Stimulated activated naive CD8-positive, alpha-beta T cell treated with anti-CD3 and anti-CD28 coated beads, Interleukin-15, Interleukin-2, amounts not matched to agents 100 ng/mL and 50 ng/mL, for 24 hours (primary cell): ENCODE measurements at regions not wholly inside any gene's neighbourhood (a gene's known extent, or its start where the extent isn't known, plus 50 kb on each side); places are given as distances from the start of the nearest gene placed in this dataset.

ENCODE experiments used
- H3K27ac Mint-ChIP-seq: one replicate; pipeline ENCODE4 v1.8.0; 2021; ENCODE audit warnings: mild to moderate bottlenecking, mixed read lengths
- H3K27me3 Mint-ChIP-seq: one replicate; pipeline ENCODE4 v1.8.0; 2021; ENCODE audit warnings: mixed read lengths
- H3K36me3 Mint-ChIP-seq: one replicate; pipeline ENCODE4 v1.8.0; 2021; ENCODE audit warnings: low read depth, mixed read lengths
- H3K4me1 Mint-ChIP-seq: one replicate; pipeline ENCODE4 v1.8.0; 2021; ENCODE audit warnings: low read depth, mixed read lengths
- H3K4me3 Mint-ChIP-seq: one replicate; pipeline ENCODE4 v1.8.0; 2021; ENCODE audit warnings: mild to moderate bottlenecking, mixed read lengths
- H3K9me3 Mint-ChIP-seq: one replicate; pipeline ENCODE4 v1.8.0; 2021; ENCODE audit warnings: mixed read lengths

GRCh38 chr12:47548401-47548800, 157.4 kb downstream of the RPAP3 start:
- Mint-ChIP-seq H3K9me3 (peaks cover 6% of the 10 kb centered on the region), H3K27ac (no peak overlapping the region), H3K27me3 (no peaks in the 10 kb centered on the region), H3K36me3 (peaks cover 6% of the 10 kb centered on the region), H3K4me3 (no peak overlapping the region), H3K4me1 (peaks cover 16% of the 10 kb centered on the region)

DNA sequence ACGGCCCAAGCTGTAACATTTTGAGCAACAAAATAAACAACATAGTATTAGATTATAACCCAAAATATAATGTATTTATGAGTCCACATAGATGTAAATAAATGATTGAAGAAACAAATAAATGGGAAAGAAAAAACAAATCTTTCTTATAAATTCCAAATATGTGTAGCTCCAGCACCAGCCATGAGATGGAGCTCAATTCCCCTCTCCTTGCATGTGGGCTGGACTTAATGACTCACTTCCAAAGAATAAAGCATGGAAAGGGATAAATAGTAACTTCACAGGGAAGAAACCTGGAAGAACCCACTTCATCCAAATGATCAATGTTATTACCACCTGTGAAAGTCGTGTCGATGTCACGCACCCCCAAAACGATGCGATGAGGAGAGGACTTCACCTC, 158.8 kb downstream of the RPAP3 start:
- peaks cover 16% of the 10 kb centered on the region for H3K4me1 Mint-ChIP-seq
- H3K4me3 Mint-ChIP-seq: no peak overlapping the region
- H3K27ac Mint-ChIP-seq: no peak overlapping the region
- H3K27me3 Mint-ChIP-seq: no peaks in the 10 kb centered on the region
- H3K9me3 Mint-ChIP-seq: no peaks in the 10 kb centered on the region
- H3K36me3 Mint-ChIP-seq: no peaks in the 10 kb centered on the region

DNA sequence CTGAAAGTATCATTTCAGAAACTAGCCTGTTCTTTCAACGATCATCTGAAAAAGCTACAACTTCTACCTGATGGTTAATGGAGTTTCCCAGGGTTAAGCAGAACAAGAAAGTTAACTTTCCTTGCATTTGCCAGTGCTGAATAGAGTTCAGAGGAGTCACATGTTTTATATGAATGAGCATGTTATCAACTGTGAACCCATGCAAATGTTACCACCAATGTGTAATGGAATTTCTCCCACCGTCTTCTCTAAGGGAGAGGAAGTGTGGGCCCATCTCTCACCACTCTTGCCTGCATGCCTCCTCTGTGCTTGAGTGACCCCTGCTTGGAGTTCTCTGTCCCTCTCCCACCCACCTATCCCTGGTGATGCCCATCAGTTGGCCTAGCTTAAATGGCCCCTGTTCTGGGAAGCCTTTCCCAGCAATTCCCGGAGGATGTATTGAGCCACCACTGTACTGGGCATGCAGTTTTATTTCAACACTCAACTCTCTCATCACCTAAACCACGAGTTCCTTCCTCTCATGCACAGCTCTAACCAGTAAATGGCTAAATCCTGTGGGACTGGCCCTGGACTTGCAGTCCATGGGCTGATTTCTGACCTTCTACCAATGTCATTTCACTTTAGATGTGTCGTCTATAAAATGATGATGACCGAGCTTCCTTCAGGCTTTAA, 159.8 kb downstream of the RPAP3 start:
- no peak overlapping the region for H3K4me3 Mint-ChIP-seq
- no peak overlapping the region for H3K27ac Mint-ChIP-seq
- no peaks in the 10 kb centered on the region for H3K27me3 Mint-ChIP-seq
- no peaks in the 10 kb centered on the region for H3K36me3 Mint-ChIP-seq
- H3K9me3 Mint-ChIP-seq: no peaks in the 10 kb centered on the region
- peaks cover 16% of the 10 kb centered on the region for H3K4me1 Mint-ChIP-seq

DNA sequence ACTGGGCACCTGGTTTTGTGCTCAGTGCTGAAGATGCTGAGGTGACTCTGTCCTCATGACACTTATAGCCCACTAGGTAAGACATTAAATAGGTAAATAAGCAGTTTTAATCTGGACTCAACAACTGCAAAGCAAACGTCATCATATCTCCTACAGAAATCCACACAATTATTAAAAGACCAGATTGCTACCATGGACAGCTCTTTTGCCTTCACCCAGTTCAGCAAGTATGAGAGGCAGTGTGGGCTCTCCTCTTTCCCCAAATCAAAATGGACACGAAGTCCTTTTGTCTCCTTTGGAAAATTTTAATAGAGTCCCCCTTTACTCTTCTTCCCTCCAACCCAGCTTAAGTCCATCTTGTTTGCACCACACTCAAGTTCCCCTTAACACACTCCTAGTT, 171.1 kb downstream of the RPAP3 start:
- Mint-ChIP-seq H3K4me1 (peaks cover 6% of the 10 kb centered on the region), H3K4me3 (no peak overlapping the region), H3K36me3 (no peaks in the 10 kb centered on the region), H3K27me3 (peaks cover 15% of the 10 kb centered on the region), H3K9me3 (peaks cover 21% of the 10 kb centered on the region), H3K27ac (no peak overlapping the region)

GRCh38 chr12:47530050-47530449, 175.8 kb downstream of the RPAP3 start:
- no peaks in the 10 kb centered on the region for H3K4me1 Mint-ChIP-seq
- H3K9me3 Mint-ChIP-seq: peaks cover 33% of the 10 kb centered on the region
- peaks cover 19% of the 10 kb centered on the region for H3K27me3 Mint-ChIP-seq
- peaks cover 6% of the 10 kb centered on the region for H3K36me3 Mint-ChIP-seq
- no peak overlapping the region for H3K4me3 Mint-ChIP-seq
- H3K27ac Mint-ChIP-seq: no peak overlapping the region

DNA sequence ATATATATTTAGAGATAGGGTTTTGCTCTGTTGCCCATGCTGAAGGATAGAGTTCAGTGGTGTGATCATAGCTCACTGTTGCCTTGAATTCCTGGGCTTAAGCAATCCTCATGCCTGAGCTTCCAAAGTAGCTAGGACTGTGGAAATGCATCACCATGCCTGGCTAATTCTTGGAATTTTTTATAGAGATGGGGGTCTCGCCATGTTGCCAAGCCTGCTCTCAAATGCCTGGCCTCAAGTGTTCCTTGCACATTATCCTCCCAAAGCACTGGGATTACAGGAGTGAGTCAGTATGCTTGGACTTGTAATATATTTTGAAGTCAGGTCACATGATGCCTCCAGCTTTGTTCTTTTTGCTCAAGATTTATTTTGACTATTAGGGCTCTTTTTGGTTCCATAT, 178.0 kb downstream of the RPAP3 start:
- Mint-ChIP-seq H3K4me3 (no peak overlapping the region), H3K27me3 (peaks cover 7% of the 10 kb centered on the region), H3K9me3 (peaks cover 33% of the 10 kb centered on the region), H3K4me1 (no peaks in the 10 kb centered on the region), H3K27ac (no peak overlapping the region), H3K36me3 (peaks cover 6% of the 10 kb centered on the region)

DNA sequence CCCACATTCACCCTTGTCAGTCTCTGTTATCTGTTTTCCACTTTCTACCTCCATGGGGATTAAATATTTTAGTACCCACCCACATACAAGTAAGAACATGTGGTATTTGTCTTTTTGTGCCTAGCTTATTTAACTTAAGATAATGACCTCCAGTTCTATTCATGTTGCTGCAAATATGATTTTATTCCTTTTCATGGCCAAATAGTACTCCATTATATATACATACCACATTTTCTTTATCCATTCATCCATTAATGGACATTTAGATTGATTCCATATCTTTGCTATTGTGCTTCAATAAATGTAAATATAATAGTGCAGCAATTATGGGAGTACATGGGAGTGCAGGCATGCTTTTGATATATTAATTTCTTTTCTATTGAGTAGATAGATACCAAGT, 185.8 kb downstream of the RPAP3 start:
- peaks cover 25% of the 10 kb centered on the region for H3K9me3 Mint-ChIP-seq
- H3K27me3 Mint-ChIP-seq: no peaks in the 10 kb centered on the region
- no peaks in the 10 kb centered on the region for H3K4me1 Mint-ChIP-seq
- H3K27ac Mint-ChIP-seq: no peak overlapping the region
- no peak overlapping the region for H3K4me3 Mint-ChIP-seq
- H3K36me3 Mint-ChIP-seq: peaks cover 10% of the 10 kb centered on the region

DNA sequence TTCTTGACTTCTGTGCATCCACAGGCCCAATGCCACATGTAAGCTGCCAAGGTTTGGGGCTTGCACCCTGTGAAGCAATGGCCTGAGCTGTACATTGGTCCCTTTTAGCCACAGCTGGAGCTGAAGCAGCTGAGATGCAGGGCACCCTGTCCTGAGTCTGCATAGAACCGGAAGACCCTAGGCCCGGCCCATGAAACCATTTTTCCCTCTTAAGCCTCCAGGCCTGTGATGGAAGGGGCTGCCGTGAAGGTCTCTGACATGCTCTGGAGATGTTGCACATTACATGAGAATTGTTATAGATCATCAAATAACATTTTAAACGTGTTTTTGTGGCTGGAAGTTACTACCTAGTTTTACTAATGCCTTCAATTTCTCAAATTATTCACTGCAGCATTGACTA, 188.7 kb downstream of the RPAP3 start:
- H3K27me3 Mint-ChIP-seq: no peaks in the 10 kb centered on the region
- no peaks in the 10 kb centered on the region for H3K4me1 Mint-ChIP-seq
- peaks cover 16% of the 10 kb centered on the region for H3K36me3 Mint-ChIP-seq
- no peak overlapping the region for H3K27ac Mint-ChIP-seq
- peaks cover 40% of the 10 kb centered on the region for H3K9me3 Mint-ChIP-seq
- no peak overlapping the region for H3K4me3 Mint-ChIP-seq

- H3K36me3 Mint-ChIP-seq: peaks cover 1% of the 10 kb centered on the region
- H3K27ac Mint-ChIP-seq: no peak overlapping the region
- H3K27me3 Mint-ChIP-seq: no peaks in the 10 kb centered on the region
- peaks cover 11% of the 10 kb centered on the region for H3K4me1 Mint-ChIP-seq
- H3K4me3 Mint-ChIP-seq: no peak overlapping the region
- H3K9me3 Mint-ChIP-seq: peaks cover 14% of the 10 kb centered on the region
Observed at GRCh38 chr12:47509398-47509851, 196.4 kb downstream of the RPAP3 start.

DNA sequence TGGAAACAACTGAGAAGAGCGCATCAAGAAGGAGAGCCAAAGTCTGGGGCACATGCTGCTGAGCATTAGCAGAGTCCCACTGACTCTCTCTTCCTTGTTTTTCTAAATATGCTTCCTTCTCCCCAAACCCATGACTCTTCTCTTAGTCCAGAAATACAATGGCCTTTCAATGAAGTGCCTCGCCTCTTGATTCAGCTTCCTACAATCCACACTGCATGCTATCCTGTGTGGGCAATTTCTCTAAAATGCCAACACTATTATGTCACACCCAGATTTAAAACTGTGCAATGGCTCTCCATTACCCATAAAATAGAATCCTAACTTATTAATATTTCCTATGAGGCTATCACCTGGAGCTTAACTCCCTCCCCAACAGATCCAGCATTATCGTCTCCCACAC, 198.6 kb downstream of the RPAP3 start:
- Mint-ChIP-seq H3K27me3 (no peaks in the 10 kb centered on the region), H3K4me1 (peaks cover 20% of the 10 kb centered on the region), H3K36me3 (no peaks in the 10 kb centered on the region), H3K4me3 (no peak overlapping the region), H3K27ac (no peak overlapping the region), H3K9me3 (peaks cover 5% of the 10 kb centered on the region)

- Mint-ChIP-seq H3K4me3 (no peak overlapping the region), H3K4me1 (peaks cover 20% of the 10 kb centered on the region), H3K36me3 (no peaks in the 10 kb centered on the region), H3K27ac (no peak overlapping the region), H3K9me3 (peaks cover 5% of the 10 kb centered on the region), H3K27me3 (no peaks in the 10 kb centered on the region)
Observed at GRCh38 chr12:47504775-47505446, 200.9 kb downstream of the RPAP3 start.

- Mint-ChIP-seq H3K9me3 (peaks cover 5% of the 10 kb centered on the region), H3K4me3 (no peak overlapping the region), H3K36me3 (no peaks in the 10 kb centered on the region), H3K27ac (no peak overlapping the region), H3K4me1 (peaks cover under 1% of the 10 kb centered on the region), H3K27me3 (peaks cover 3% of the 10 kb centered on the region)
Observed at GRCh38 chr12:47493801-47494200, 212.0 kb downstream of the RPAP3 start.

DNA sequence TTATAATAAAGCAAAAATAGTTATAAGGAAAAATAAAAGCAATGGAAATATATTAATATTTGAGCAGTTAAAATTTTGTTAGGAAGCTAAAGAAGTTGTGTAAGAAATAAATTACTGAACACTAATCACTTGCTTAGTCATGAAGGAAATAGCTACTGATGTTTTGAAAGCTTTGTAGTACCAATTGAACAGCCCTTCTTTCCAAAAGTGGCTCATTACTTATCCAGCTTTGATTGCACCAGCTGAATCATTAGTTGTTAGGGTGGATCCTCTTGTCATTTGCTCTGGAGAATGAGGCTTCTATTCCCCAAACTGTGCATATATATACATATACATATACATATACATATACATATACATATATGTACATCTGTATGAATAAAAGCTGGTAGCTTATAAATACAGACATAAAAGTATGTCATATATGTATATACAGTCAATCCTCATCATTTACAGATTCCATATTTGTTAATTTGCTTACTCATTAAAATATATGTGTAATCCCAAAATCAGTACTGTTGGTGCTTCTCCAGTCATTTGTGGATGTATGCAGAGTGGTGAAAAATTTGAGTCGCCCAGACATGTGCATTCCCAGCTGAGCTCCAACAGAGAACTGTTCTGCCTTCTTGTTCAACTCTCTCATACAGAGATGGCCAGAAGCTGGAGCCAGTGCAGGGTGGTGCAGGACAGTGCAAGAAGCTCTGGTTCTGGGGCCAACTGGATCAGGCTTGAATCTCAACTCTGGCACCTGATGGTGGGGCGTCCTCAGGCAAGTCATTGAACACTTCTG, 214.1 kb downstream of the RPAP3 start:
- Mint-ChIP-seq H3K9me3 (peaks cover 17% of the 10 kb centered on the region), H3K36me3 (no peaks in the 10 kb centered on the region), H3K4me1 (peaks cover 14% of the 10 kb centered on the region), H3K27me3 (no peaks in the 10 kb centered on the region), H3K4me3 (no peak overlapping the region), H3K27ac (no peak overlapping the region)

- Mint-ChIP-seq H3K36me3 (no peaks in the 10 kb centered on the region), H3K27ac (no peak overlapping the region)
Observed at GRCh38 chr12:47488888-47489287, 216.9 kb downstream of the RPAP3 start.

GRCh38 chr12:47481041-47481440, 224.8 kb downstream of the RPAP3 start:
- H3K27ac Mint-ChIP-seq: no peak overlapping the region
- peaks cover 27% of the 10 kb centered on the region for H3K9me3 Mint-ChIP-seq
- H3K36me3 Mint-ChIP-seq: no peaks in the 10 kb centered on the region
- no peak overlapping the region for H3K4me3 Mint-ChIP-seq
- H3K27me3 Mint-ChIP-seq: peaks cover 3% of the 10 kb centered on the region
- no peaks in the 10 kb centered on the region for H3K4me1 Mint-ChIP-seq

More at GRCh38 chr12:47488888-47489287, 216.9 kb downstream of the RPAP3 start:
- Mint-ChIP-seq H3K27me3 (no peaks in the 10 kb centered on the region), H3K4me1 (peaks cover 14% of the 10 kb centered on the region), H3K9me3 (peaks cover 24% of the 10 kb centered on the region), H3K4me3 (no peak overlapping the region)
